Calu3 (cell line): ENCODE measurements at regions not wholly inside any gene's neighbourhood (a gene's known extent, or its start where the extent isn't known, plus 50 kb on each side); places are given as distances from the start of the nearest gene placed in this dataset.

ENCODE experiments used
- BruUV-seq: library from RNA; stranded (reverse); fragments of 400-500 nt; replicated peaks from 2 replicates; lab custom pipeline; 2021; lab: Mats Ljungman, UMichigan
- CTCF ChIA-PET: fragments of 300-600 bp; sonication (Branson Sonifier 250); formaldehyde crosslinking; loops from one replicate; lab custom pipeline; 2022; ENCODE audit warnings: antibody characterized with exemption; lab: Charles Lee
- DNase-seq: peaks from one replicate; pipeline ENCODE4 v3.0.0; 2022
- H3K27ac Mint-ChIP-seq: one replicate; pipeline ENCODE4 v1.8.0; 2022; ENCODE audit warnings: mixed read lengths; ENCODE audit not compliant: unreplicated experiment
- H3K27me3 Mint-ChIP-seq: one replicate; pipeline ENCODE4 v1.8.0; 2022; ENCODE audit warnings: mixed read lengths; ENCODE audit not compliant: unreplicated experiment
- H3K36me3 Mint-ChIP-seq: one replicate; pipeline ENCODE4 v1.8.0; 2022; ENCODE audit warnings: mild to moderate bottlenecking, moderate library complexity, mixed read lengths; ENCODE audit not compliant: insufficient read depth, unreplicated experiment
- H3K4me1 Mint-ChIP-seq: one replicate; pipeline ENCODE4 v1.8.0; 2022; ENCODE audit warnings: mild to moderate bottlenecking, low read depth, mixed read lengths; ENCODE audit not compliant: unreplicated experiment
- H3K4me3 Mint-ChIP-seq: one replicate; pipeline ENCODE4 v1.8.0; 2022; ENCODE audit warnings: mild to moderate bottlenecking, low read depth, moderate library complexity, mixed read lengths; ENCODE audit not compliant: unreplicated experiment
- H3K9me3 Mint-ChIP-seq: one replicate; pipeline ENCODE4 v1.8.0; 2022; ENCODE audit warnings: low read depth, mixed read lengths; ENCODE audit not compliant: unreplicated experiment
- CTCF ChIP-seq: fragments of 200-600 bp; IDR thresholded peaks from one replicate; pipeline ENCODE4 v1.8.0; 2022; ENCODE audit warnings: antibody characterized with exemption; ENCODE audit not compliant: unreplicated experiment
- intact Hi-C: fragments of 100-400 bp; cut with micrococcal nuclease; formaldehyde crosslinking; loops from one replicate; pipeline ENCODE4 v1.10.0; 2022; ENCODE audit not compliant: unreplicated experiment

DNA sequence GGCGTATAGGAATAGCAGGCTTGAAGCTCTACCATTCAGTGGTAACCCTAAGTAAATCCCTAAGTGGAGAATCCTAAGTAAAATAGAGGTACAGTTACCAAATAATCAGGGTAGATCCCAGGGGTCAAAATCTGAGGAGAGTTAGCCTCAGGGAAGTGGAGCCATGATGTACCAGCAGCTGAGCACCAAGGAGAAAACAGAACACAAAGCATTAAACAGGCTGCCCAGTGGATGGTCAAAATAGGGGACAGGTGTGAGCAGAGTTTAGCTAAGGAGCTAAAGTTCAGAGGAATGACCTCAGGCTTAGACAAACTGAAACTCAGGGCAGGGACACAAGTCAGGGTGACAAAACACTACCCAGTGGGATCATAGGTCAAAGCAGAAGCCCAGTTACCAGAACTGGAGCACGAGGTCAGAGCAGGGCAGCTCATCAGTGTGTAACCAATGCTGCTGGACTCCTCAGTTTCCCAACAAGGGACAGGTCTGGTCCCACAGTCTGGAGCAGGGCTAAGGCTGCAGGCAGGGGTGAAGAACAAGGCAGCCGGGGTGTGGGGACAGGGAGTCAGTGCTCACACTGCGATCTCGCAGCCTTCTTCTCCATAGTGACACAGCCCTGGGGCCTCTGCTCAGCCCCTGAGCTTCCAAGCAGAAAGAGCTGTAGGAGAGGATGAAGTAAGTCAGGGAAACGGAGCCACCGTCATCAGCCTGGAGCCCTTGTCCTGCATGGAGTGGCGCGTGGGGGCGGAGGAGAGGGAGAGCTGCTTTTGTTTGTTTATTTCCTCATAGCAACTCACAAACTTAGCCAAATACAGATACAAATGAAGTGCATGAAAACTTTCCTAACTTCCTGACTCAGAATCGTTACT is 264.0 kb downstream of the MREG start:
- no peak for DNase-seq
- TF ChIP-seq CTCF = no peak
- Mint-ChIP-seq H3K36me3 (no peaks in the 10 kb centered on the region), H3K4me1 (peaks cover 13% of the 10 kb centered on the region), H3K9me3 (no peaks in the 10 kb centered on the region), H3K4me3 (no peak overlapping the region), H3K27ac (no peak overlapping the region), H3K27me3 (no peaks in the 10 kb centered on the region)
- BruUV-seq = no TSS peak
- CTCF ChIA-PET = interaction anchor here (0.6 kb wide), 1 partner anchor 555 kb away, joined by 3 read pairs; no protein-coding TSS in a partner anchor
- intact Hi-C loops = no loop called here

GRCh38 chr2:215748446-215748845 is 264.9 kb downstream of the MREG start:
- Mint-ChIP-seq H3K27ac (no peak overlapping the region), H3K4me3 (no peak overlapping the region), H3K9me3 (no peaks in the 10 kb centered on the region), H3K27me3 (no peaks in the 10 kb centered on the region), H3K36me3 (no peaks in the 10 kb centered on the region), H3K4me1 (peaks cover 13% of the 10 kb centered on the region)
- no TSS peak for BruUV-seq
- intact Hi-C loops = no loop called here
- CTCF ChIA-PET = no interaction called here
- no peak for DNase-seq
- TF ChIP-seq CTCF = no peak

- DNase-seq = no peak
- Mint-ChIP-seq H3K4me1 (peaks cover 12% of the 10 kb centered on the region), H3K27me3 (no peaks in the 10 kb centered on the region), H3K4me3 (no peak overlapping the region), H3K9me3 (no peaks in the 10 kb centered on the region), H3K27ac (no peak overlapping the region), H3K36me3 (no peaks in the 10 kb centered on the region)
- BruUV-seq = no TSS peak
- CTCF ChIA-PET = no interaction called here
- intact Hi-C loops = no loop called here
- TF ChIP-seq CTCF = no peak
Measured at GRCh38 chr2:215746887-215747615, 266.3 kb downstream of the MREG start.

DNA sequence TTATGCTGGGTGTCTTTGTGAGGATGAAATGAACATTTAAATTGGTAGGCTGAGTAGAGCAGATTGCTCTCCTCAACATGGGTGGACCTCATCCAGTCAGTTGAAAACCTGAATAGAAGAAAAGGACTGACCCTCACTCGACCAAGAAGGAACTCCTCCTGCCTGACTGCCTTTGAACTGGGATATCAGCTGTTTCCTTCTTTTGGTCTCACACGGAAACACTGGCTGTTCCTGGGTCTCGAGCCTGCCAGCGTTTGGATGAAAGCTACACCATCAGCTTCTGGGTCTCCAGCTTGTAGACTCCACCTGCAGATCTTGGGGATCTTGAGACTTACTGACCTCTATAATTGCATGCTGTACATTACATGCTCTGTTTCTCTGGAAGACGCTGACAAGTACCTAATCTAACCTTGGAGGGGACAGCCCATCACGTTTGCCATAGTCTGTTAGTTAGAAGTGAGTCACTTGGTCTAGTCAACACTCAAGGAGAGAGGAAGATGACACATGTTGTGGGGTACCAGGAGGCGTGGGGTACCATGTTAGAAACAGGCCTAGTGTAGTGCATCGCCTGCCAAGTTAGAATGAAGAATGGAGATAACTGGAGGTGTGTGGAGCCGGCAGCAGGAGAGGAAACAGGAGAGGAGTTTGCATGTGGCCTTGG is 267.0 kb downstream of the MREG start:
- H3K36me3 Mint-ChIP-seq = no peaks in the 10 kb centered on the region
- no peaks in the 10 kb centered on the region for H3K9me3 Mint-ChIP-seq
- DNase-seq = no peak
- CTCF ChIA-PET = no interaction called here
- H3K27me3 Mint-ChIP-seq = no peaks in the 10 kb centered on the region
- H3K4me1 Mint-ChIP-seq = peaks cover 6% of the 10 kb centered on the region
- BruUV-seq = no TSS peak
- H3K4me3 Mint-ChIP-seq = no peak overlapping the region
- TF ChIP-seq CTCF = no peak
- intact Hi-C loops = no loop called here
- H3K27ac Mint-ChIP-seq = no peak overlapping the region
